HCT116 (cell line): ENCODE measurements at regions not wholly inside any gene's neighbourhood (a gene's known extent, or its start where the extent isn't known, plus 50 kb on each side); places are given as distances from the start of the nearest gene placed in this dataset.

Experiments
- ATAC-seq: fragments of 200-7000 bp; cut with Tn5 transposase; 2 replicates; pipeline ENCODE4 v1.9.1; 2020; ENCODE audit warnings: mild to moderate bottlenecking, moderate library complexity
- BruUV-seq: library from RNA; stranded (reverse); fragments of 400-500 nt; replicated peaks from 2 replicates; lab custom pipeline; 2021; lab: Mats Ljungman, UMichigan
- CTCF ChIA-PET: fragments of 300-600 bp; sonication (Branson Sonifier 250); formaldehyde crosslinking; loops from one replicate; lab custom pipeline; 2021; ENCODE audit warnings: antibody characterized with exemption; lab: Charles Lee
- POLR2A ChIA-PET: fragments of 300-600, 350-600 bp; sonication (Branson Sonifier 250); formaldehyde crosslinking; loops from one replicate; lab custom pipeline; 2021; ENCODE audit warnings: antibody characterized with exemption; lab: Charles Lee
- RAD21 ChIA-PET, 2 experiments: fragments of 300-600 bp; sonication (Branson Sonifier 250); formaldehyde crosslinking; loops; one replicate each; lab custom pipeline; 2023; ENCODE audit warnings: low total read pairs in 2 of 2; ENCODE audit not compliant: uncharacterized antibody in 2 of 2, unreplicated experiment in 2 of 2, low non-redundant PET in 1 of 2; lab: Charles Lee
- DNase-seq: peaks from one replicate; pipeline ENCODE4 v3.0.0-alpha.2; 2010; ENCODE audit warnings: low read depth, low spot score
- H2AFZ ChIP-seq: fragments of 200-600 bp; shearing (Covaris generic), sonication (generic); 2 replicates; pipeline ENCODE4 v1.6.1; 2017; ENCODE audit warnings: low read depth, mixed run types, mixed read lengths, antibody characterized with exemption, low read length; ENCODE audit not compliant: poor library complexity, severe bottlenecking
- H3K27ac ChIP-seq: 2 replicates; pipeline ENCODE4 v1.5.1; 2012; ENCODE audit warnings: low read depth, low read length
- H3K27me3 ChIP-seq: fragments of 200-600 bp; sonication (generic); 2 replicates; pipeline ENCODE4 v1.6.1; 2016; ENCODE audit warnings: mixed run types, low read length, mixed read lengths; ENCODE audit not compliant: insufficient read depth
- H3K36me3 ChIP-seq, 2 experiments: fragments of 200-500 bp in 1 of 2; fragments of 200-600 bp in 1 of 2; sonication (Bioruptor generic) in 1 of 2; sonication (generic) in 1 of 2; 2 replicates each; pipeline versions ENCODE4 v1.5.1 to v1.6.1; 2014 to 2016; ENCODE audit warnings: low read length in 2 of 2, inconsistent platforms in 1 of 2, mixed read lengths in 1 of 2, mixed run types in 1 of 2; ENCODE audit not compliant: insufficient read depth in 2 of 2, control insufficient read depth in 1 of 2
- H3K4me1 ChIP-seq, 2 experiments: fragments of 200-600 bp in 1 of 2; sonication (generic) in 1 of 2; 2 replicates each; pipeline versions ENCODE4 v1.5.1 to v1.6.1; 2012 to 2017; ENCODE audit warnings: low read length in 2 of 2, inconsistent platforms in 1 of 2, mild to moderate bottlenecking in 1 of 2, mixed read lengths in 1 of 2, mixed run types in 1 of 2, moderate library complexity in 1 of 2; ENCODE audit not compliant: insufficient read depth in 2 of 2, control insufficient read depth in 1 of 2
- H3K4me2 ChIP-seq: fragments of 200-600 bp; sonication (generic); 2 replicates; pipeline ENCODE4 v1.6.1; 2017; ENCODE audit warnings: mixed run types, low read length, mixed read lengths
- H3K4me3 ChIP-seq, 2 experiments: fragments of 200-600 bp in 1 of 2; sonication (generic) in 1 of 2; replicated peaks in 1 of 2; 2 replicates each; pipeline ENCODE4 v1.5.1; 2011 to 2016; ENCODE audit warnings: low read length in 2 of 2, control low read depth in 1 of 2, low read depth in 1 of 2, mild to moderate bottlenecking in 1 of 2, mixed read lengths in 1 of 2, mixed run types in 1 of 2
- H3K79me2 ChIP-seq: fragments of 200-600 bp; sonication (generic); 2 replicates; pipeline ENCODE4 v1.6.1; 2017; ENCODE audit warnings: mild to moderate bottlenecking, mixed run types, low read length, moderate library complexity, mixed read lengths; ENCODE audit not compliant: insufficient read depth
- H3K9ac ChIP-seq: fragments of 200-600 bp; sonication (generic); 2 replicates; pipeline ENCODE4 v1.6.1; 2016; ENCODE audit warnings: low read length, mixed read lengths
- H3K9me2 ChIP-seq: fragments of 200-600 bp; sonication (generic), shearing (Covaris generic); 2 replicates; pipeline ENCODE4 v1.6.1; 2017; ENCODE audit warnings: mixed run types, mild to moderate bottlenecking, moderate library complexity; ENCODE audit not compliant: insufficient read depth
- H3K9me3 ChIP-seq, 2 experiments: fragments of 200-500 bp in 1 of 2; fragments of 200-600 bp in 1 of 2; sonication (Bioruptor generic) in 1 of 2; sonication (generic) in 1 of 2; 2 replicates each; pipeline ENCODE4 v1.6.1; 2014 to 2017; ENCODE audit warnings: low read length in 2 of 2, mixed read lengths in 2 of 2, inconsistent platforms in 1 of 2, low read depth in 1 of 2, mild to moderate bottlenecking in 1 of 2, mixed run types in 1 of 2, moderate library complexity in 1 of 2; ENCODE audit not compliant: control insufficient read depth in 1 of 2, insufficient read depth in 1 of 2
- H4K20me1 ChIP-seq: fragments of 200-600 bp; sonication (generic), shearing (Covaris generic); 2 replicates; pipeline ENCODE4 v1.6.1; 2017; ENCODE audit warnings: mixed run types, mild to moderate bottlenecking, moderate library complexity; ENCODE audit not compliant: insufficient read depth
- ATF3 ChIP-seq: IDR thresholded peaks from 2 replicates; pipeline ENCODE4 v1.6.1; 2012
- CBX3 ChIP-seq: IDR thresholded peaks from 2 replicates; pipeline ENCODE4 v1.6.1; 2012; ENCODE audit warnings: low read depth
- EGR1 ChIP-seq: IDR thresholded peaks from 2 replicates; pipeline ENCODE4 v1.6.1; 2012; ENCODE audit warnings: low read depth
- ELF1 ChIP-seq: IDR thresholded peaks from 2 replicates; pipeline ENCODE4 v1.6.1; 2012; ENCODE audit warnings: low read depth, borderline replicate concordance
- EZH2 ChIP-seq: fragments of 200-600 bp; sonication (generic); IDR thresholded peaks from 2 replicates; pipeline ENCODE4 v1.6.1; 2017; ENCODE audit warnings: antibody characterized with exemption, mixed run types
- FOSL1 ChIP-seq: IDR thresholded peaks from 2 replicates; pipeline ENCODE4 v1.6.1; 2012; ENCODE audit warnings: low read depth
- POLR2A ChIP-seq: IDR thresholded peaks from 2 replicates; pipeline ENCODE4 v1.7.0; 2011; ENCODE audit warnings: borderline replicate concordance; ENCODE audit not compliant: insufficient read depth, insufficient read length; ENCODE audit errors: extremely low read depth
- RAD21 ChIP-seq: IDR thresholded peaks from 2 replicates; pipeline ENCODE4 v1.6.1; 2012; ENCODE audit warnings: low read depth, mild to moderate bottlenecking
- TCF7L2 ChIP-seq: IDR thresholded peaks from 2 replicates; pipeline ENCODE4 v1.7.0; 2011; ENCODE audit warnings: borderline replicate concordance, inconsistent platforms; ENCODE audit not compliant: insufficient read depth, insufficient read length; ENCODE audit errors: extremely low read depth
- YY1 ChIP-seq: IDR thresholded peaks from 2 replicates; pipeline ENCODE4 v1.6.1; 2011; ENCODE audit warnings: low read length, low read depth, moderate library complexity, mild to moderate bottlenecking; ENCODE audit not compliant: insufficient replicate concordance; ENCODE audit errors: extremely low read depth
- ZBTB33 ChIP-seq: IDR thresholded peaks from 2 replicates; pipeline ENCODE4 v1.6.1; 2011; ENCODE audit warnings: mild to moderate bottlenecking, low read length, moderate library complexity; ENCODE audit not compliant: insufficient replicate concordance; ENCODE audit errors: extremely low read depth
- ZFX ChIP-seq: fragments of 450-650 bp; IDR thresholded peaks from 2 replicates; pipeline ENCODE4 v1.6.1; 2017
- ZNF274 ChIP-seq: fragments of 200-500 bp; sonication (Bioruptor generic); IDR thresholded peaks from 2 replicates; pipeline ENCODE4 v1.6.1; 2014; ENCODE audit warnings: mild to moderate bottlenecking, low read depth, low read length, inconsistent platforms
- intact Hi-C: fragments of 100-400 bp; cut with micrococcal nuclease; formaldehyde crosslinking; loops from 2 replicates; pipeline ENCODE4 v1.10.0; 2022
- TF ChIP-seq, protein P1 (sequence below): IDR thresholded peaks from 2 replicates; pipeline ENCODE4 v1.6.1; 2012
- TF ChIP-seq, protein P2 (sequence below), 3 experiments: fragments of 200-600 bp in 1 of 3; sonication (generic) in 1 of 3; IDR thresholded peaks in 2 of 3; conservative IDR thresholded peaks in 1 of 3; 2 replicates each; pipeline ENCODE4 v1.5.1; 2012 to 2017; ENCODE audit warnings: low read depth in 2 of 3, low read length in 2 of 3, antibody characterized with exemption in 1 of 3, borderline replicate concordance in 1 of 3, control low read depth in 1 of 3, mild to moderate bottlenecking in 1 of 3, mixed read lengths in 1 of 3, mixed run types in 1 of 3, moderate library complexity in 1 of 3; ENCODE audit not compliant: insufficient read depth in 1 of 3
- TF ChIP-seq, protein P3 (sequence below): IDR thresholded peaks from 2 replicates; pipeline ENCODE4 v1.6.1; 2012; ENCODE audit warnings: low read depth

DNA sequence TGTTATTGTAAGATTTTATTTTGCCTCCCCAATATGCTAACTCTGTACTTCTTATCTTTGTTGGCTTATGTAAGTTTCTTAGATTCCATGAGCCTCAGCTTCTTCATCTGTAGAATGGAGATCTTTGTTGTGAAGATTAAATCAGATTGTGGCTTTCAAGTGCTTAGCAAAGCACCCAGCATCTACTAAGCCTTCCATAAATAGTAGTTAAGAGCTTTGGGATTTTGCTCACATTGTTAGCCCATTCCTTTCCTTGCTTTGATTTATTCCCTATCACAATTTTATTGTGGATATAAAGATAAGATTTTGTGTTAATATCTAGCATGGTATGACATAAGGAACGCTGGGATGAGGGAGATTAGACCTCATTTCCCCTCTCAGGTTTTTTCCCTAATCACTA, 501.4 kb downstream of the PYDC2 start:
- Histone ChIP-seq H3K27me3 (no peaks in the 10 kb centered on the region), H3K9me3 (no peaks in the 10 kb centered on the region), H3K4me2 (no peak overlapping the region), H3K27ac (no peak overlapping the region), H3K36me3 (no peaks in the 10 kb centered on the region), H3K4me1 (peaks cover 0 to 9% of the 10 kb centered on the region in 2 experiments; a peak in 3 of 4 replicates), H4K20me1 (no peaks in the 10 kb centered on the region), H3K9me2 (no peaks in the 10 kb centered on the region), H3K4me3 (no peak overlapping the region), H3K9ac (no peak overlapping the region), H3K79me2 (no peaks in the 10 kb centered on the region), H2AFZ (no peak overlapping the region)
- BruUV-seq, result no TSS peak
- no peak for DNase-seq
- intact Hi-C loops, result no loop called here
- TF ChIP-seq ELF1 (no peak), TCF7L2 (no peak), POLR2A (no peak), ZNF274 (no peak), CBX3 (no peak), EZH2 (no peak), RAD21 (no peak), FOSL1 (no peak), YY1 (no peak), ZFX (no peak), ZBTB33 (no peak), EGR1 (no peak), ATF3 (no peak)
- TF ChIP-seq, protein P1, sequence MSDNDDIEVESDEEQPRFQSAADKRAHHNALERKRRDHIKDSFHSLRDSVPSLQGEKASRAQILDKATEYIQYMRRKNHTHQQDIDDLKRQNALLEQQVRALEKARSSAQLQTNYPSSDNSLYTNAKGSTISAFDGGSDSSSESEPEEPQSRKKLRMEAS, result no peak
- TF ChIP-seq, protein P2, sequence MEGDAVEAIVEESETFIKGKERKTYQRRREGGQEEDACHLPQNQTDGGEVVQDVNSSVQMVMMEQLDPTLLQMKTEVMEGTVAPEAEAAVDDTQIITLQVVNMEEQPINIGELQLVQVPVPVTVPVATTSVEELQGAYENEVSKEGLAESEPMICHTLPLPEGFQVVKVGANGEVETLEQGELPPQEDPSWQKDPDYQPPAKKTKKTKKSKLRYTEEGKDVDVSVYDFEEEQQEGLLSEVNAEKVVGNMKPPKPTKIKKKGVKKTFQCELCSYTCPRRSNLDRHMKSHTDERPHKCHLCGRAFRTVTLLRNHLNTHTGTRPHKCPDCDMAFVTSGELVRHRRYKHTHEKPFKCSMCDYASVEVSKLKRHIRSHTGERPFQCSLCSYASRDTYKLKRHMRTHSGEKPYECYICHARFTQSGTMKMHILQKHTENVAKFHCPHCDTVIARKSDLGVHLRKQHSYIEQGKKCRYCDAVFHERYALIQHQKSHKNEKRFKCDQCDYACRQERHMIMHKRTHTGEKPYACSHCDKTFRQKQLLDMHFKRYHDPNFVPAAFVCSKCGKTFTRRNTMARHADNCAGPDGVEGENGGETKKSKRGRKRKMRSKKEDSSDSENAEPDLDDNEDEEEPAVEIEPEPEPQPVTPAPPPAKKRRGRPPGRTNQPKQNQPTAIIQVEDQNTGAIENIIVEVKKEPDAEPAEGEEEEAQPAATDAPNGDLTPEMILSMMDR (IDR thresholded peaks at IDR 0.05 in 2 of 3, conservative IDR thresholded peaks at IDR 0.05 in 1 of 3; ENCODE audit: borderline replicate concordance in 1 of 3, insufficient read depth in 1 of 3, low read depth in 2 of 3, low read length in 2 of 3), result no peak
- TF ChIP-seq, protein P3, sequence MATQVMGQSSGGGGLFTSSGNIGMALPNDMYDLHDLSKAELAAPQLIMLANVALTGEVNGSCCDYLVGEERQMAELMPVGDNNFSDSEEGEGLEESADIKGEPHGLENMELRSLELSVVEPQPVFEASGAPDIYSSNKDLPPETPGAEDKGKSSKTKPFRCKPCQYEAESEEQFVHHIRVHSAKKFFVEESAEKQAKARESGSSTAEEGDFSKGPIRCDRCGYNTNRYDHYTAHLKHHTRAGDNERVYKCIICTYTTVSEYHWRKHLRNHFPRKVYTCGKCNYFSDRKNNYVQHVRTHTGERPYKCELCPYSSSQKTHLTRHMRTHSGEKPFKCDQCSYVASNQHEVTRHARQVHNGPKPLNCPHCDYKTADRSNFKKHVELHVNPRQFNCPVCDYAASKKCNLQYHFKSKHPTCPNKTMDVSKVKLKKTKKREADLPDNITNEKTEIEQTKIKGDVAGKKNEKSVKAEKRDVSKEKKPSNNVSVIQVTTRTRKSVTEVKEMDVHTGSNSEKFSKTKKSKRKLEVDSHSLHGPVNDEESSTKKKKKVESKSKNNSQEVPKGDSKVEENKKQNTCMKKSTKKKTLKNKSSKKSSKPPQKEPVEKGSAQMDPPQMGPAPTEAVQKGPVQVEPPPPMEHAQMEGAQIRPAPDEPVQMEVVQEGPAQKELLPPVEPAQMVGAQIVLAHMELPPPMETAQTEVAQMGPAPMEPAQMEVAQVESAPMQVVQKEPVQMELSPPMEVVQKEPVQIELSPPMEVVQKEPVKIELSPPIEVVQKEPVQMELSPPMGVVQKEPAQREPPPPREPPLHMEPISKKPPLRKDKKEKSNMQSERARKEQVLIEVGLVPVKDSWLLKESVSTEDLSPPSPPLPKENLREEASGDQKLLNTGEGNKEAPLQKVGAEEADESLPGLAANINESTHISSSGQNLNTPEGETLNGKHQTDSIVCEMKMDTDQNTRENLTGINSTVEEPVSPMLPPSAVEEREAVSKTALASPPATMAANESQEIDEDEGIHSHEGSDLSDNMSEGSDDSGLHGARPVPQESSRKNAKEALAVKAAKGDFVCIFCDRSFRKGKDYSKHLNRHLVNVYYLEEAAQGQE, result no peak
- POLR2A ChIA-PET, result no interaction called here
- RAD21 ChIA-PET, result no interaction called here
- no peak for ATAC-seq
- CTCF ChIA-PET, result no interaction called here
